A673 (cell line): ENCODE measurements at regions not wholly inside any gene's neighbourhood (a gene's known extent, or its start where the extent isn't known, plus 50 kb on each side); places are given as distances from the start of the nearest gene placed in this dataset.
"Not testable (repeated sequence)": the region's sequence is repeated elsewhere in the genome, so short reads cannot be mapped to it uniquely, and the experiment has no call there.

ENCODE experiments used
- BruUV-seq: library from RNA; stranded (reverse); fragments of 400-500 nt; replicated peaks from 2 replicates; lab custom pipeline; 2021; lab: Mats Ljungman, UMichigan
- CTCF ChIA-PET: fragments of 300-600 bp; sonication (Branson Sonifier 250); formaldehyde crosslinking; loops from one replicate; lab custom pipeline; 2022; ENCODE audit warnings: antibody characterized with exemption; lab: Charles Lee
- POLR2A ChIA-PET: fragments of 300-600 bp; sonication (Branson Sonifier 250); formaldehyde crosslinking; loops from one replicate; lab custom pipeline; 2022; ENCODE audit warnings: antibody characterized with exemption; ENCODE audit not compliant: low non-redundant PET; lab: Charles Lee
- DNase-seq: peaks from one replicate; pipeline ENCODE4 v3.0.0-alpha.2; 2015; ENCODE audit warnings: low spot score
- H3K27ac ChIP-seq: fragments of 200-600 bp; sonication (generic); 2 replicates; pipeline ENCODE4 v1.5.1; 2016; ENCODE audit warnings: mixed run types, low read depth, mild to moderate bottlenecking, mixed read lengths, antibody characterized with exemption, low read length; ENCODE audit not compliant: poor library complexity, severe bottlenecking
- H3K27me3 ChIP-seq: fragments of 200-600 bp; sonication (generic); replicated peaks from 2 replicates; pipeline ENCODE4 v1.6.1; 2017; ENCODE audit warnings: mixed run types, low read depth, mild to moderate bottlenecking, mixed read lengths, antibody characterized with exemption, low read length; ENCODE audit not compliant: insufficient read depth, poor library complexity
- H3K36me3 ChIP-seq: fragments of 200-600 bp; sonication (generic); 2 replicates; pipeline ENCODE4 v1.6.1; 2016; ENCODE audit warnings: mixed run types, mild to moderate bottlenecking, mixed read lengths, antibody characterized with exemption, low read length; ENCODE audit not compliant: insufficient read depth, poor library complexity, severe bottlenecking
- H3K4me1 ChIP-seq: fragments of 200-600 bp; sonication (generic); 2 replicates; pipeline ENCODE4 v1.6.1; 2017; ENCODE audit warnings: mixed run types, mild to moderate bottlenecking, mixed read lengths, antibody characterized with exemption, low read length; ENCODE audit not compliant: insufficient read depth, poor library complexity, severe bottlenecking
- H3K4me3 ChIP-seq: fragments of 200-600 bp; sonication (generic); 2 replicates; pipeline ENCODE4 v1.5.1; 2016; ENCODE audit warnings: low read depth, mixed run types, mild to moderate bottlenecking, mixed read lengths, low read length; ENCODE audit not compliant: poor library complexity, severe bottlenecking
- H3K9me3 ChIP-seq: fragments of 200-600 bp; sonication (generic); 2 replicates; pipeline ENCODE4 v1.6.1; 2016; ENCODE audit warnings: mixed run types, low read depth, mild to moderate bottlenecking, mixed read lengths, antibody characterized with exemption, low read length; ENCODE audit not compliant: poor library complexity, severe bottlenecking
- CTCF ChIP-seq: fragments of 300-800, 200-600 bp; sonication (generic); conservative IDR thresholded peaks from 2 replicates; pipeline ENCODE4 v1.5.1; 2017; ENCODE audit warnings: low read depth, mild to moderate bottlenecking, antibody characterized with exemption, low read length, moderate library complexity, mixed read lengths
- EZH2 ChIP-seq: fragments of 200-600 bp; sonication (generic); IDR thresholded peaks from 2 replicates; pipeline ENCODE4 v1.6.1; 2017; ENCODE audit warnings: borderline replicate concordance, low read depth, mild to moderate bottlenecking, mixed read lengths, antibody characterized with exemption, low read length; ENCODE audit not compliant: poor library complexity, severe bottlenecking
- intact Hi-C: fragments of 100-400 bp; cut with micrococcal nuclease; formaldehyde crosslinking; loops from one replicate; pipeline ENCODE4 v1.10.0; 2022; ENCODE audit not compliant: unreplicated experiment

GRCh38 chr15:22259881-22260421 is 179.6 kb downstream of the OR4M2 start:
- POLR2A ChIA-PET: no interaction called here
- CTCF ChIA-PET: no interaction called here
- H3K9me3 ChIP-seq: peaks cover 42% of the 10 kb centered on the region
- no peak for TF ChIP-seq EZH2
- no peak for TF ChIP-seq CTCF
- no peak overlapping the region for H3K4me3 ChIP-seq
- no peaks in the 10 kb centered on the region for H3K27me3 ChIP-seq
- H3K4me1 ChIP-seq: no peaks in the 10 kb centered on the region
- no peak for DNase-seq
- intact Hi-C loops: no loop called here
- no peaks in the 10 kb centered on the region for H3K36me3 ChIP-seq
- no TSS peak for BruUV-seq
- no peak overlapping the region for H3K27ac ChIP-seq

DNA sequence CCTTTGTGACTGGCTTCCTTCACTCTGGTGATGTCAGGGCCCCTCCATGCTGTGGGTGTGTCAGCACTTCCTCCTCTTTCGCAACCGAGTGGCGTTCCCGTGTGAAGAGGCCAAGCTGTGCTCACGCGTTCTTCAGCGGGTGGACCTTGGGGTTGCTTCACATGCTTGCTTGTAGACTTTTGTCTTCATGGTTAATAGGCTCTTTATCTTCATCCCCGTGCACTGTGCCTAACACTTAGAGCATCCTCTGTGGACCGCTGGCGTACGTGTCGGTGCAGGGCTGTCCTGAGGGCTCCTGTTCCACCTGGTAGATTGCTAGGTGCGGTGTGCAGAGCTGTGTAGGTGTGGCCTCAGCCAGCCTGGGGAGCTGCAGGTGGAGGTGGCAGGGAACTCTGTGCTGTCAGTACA is 182.3 kb downstream of the OR4M2 start:
- Histone ChIP-seq H3K27ac (no peak overlapping the region), H3K9me3 (peaks cover 27% of the 10 kb centered on the region), H3K4me3 (no peak overlapping the region), H3K27me3 (no peaks in the 10 kb centered on the region), H3K36me3 (no peaks in the 10 kb centered on the region), H3K4me1 (no peaks in the 10 kb centered on the region)
- intact Hi-C loops: no loop called here
- TF ChIP-seq CTCF: no peak
- no peak for TF ChIP-seq EZH2
- BruUV-seq: no TSS peak
- no peak for DNase-seq
- POLR2A ChIA-PET: no interaction called here
- CTCF ChIA-PET: no interaction called here

DNA sequence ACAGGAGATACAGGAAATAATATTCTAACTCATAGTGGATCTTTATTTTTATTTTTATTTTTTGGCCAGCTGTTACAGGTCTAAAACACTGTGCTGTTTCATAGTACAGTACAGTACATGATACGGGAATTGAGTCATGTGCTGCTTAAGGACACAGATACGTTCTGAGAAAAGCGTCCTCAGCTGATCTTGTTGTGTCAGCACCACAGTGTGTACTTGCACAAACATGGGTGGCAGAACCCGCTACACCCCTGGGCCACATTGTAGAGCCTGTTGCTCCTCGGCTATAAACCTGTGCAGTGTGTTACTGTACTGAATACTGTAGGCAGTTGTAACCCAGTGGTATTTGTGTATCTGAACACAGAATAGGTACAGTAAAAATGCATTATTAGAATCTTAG is 183.4 kb downstream of the OR4M2 start:
- no TSS peak for BruUV-seq
- ChIA-PET POLR2A (no interaction called here), CTCF (no interaction called here)
- H3K27me3 ChIP-seq: no peaks in the 10 kb centered on the region
- DNase-seq: no peak
- H3K27ac ChIP-seq: no peak overlapping the region
- H3K4me1 ChIP-seq: no peaks in the 10 kb centered on the region
- H3K36me3 ChIP-seq: no peaks in the 10 kb centered on the region
- TF ChIP-seq CTCF (no peak), EZH2 (no peak)
- intact Hi-C loops: no loop called here
- H3K4me3 ChIP-seq: no peak overlapping the region
- peaks cover 37% of the 10 kb centered on the region for H3K9me3 ChIP-seq

DNA sequence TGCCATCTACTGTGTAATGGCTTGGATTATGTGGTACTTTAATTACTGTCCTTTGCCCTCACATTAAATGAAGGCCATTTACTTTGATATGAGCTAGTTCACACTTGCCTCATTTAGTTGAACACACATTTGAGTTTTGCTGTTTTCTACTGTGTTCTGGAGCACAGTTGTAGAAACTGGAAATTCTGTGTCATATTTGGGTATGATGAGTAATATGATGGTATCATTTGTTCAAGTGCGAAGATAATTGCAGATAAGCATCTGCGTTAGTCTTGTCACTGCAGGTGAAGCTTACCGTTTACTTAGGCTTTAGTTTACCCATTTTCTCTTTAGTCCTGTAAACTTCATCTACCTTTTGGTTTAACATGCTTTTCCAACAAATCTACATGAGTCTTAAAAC is 183.9 kb downstream of the OR4M2 start:
- H3K27me3 ChIP-seq, POLR2A ChIA-PET, H3K27ac ChIP-seq, intact Hi-C loops, H3K36me3 ChIP-seq, DNase-seq, CTCF ChIA-PET, H3K4me3 ChIP-seq, H3K4me1 ChIP-seq, BruUV-seq: not testable (repeated sequence)
- peaks cover 43% of the 10 kb centered on the region for H3K9me3 ChIP-seq
